Activated naive CD8-positive, alpha-beta T cell treated with anti-CD3 and anti-CD28 coated beads, Interleukin-2, amount 10 ng/mL, durations not matched to agents 7 days and 5 days (primary cell): ENCODE measurements at regions not wholly inside any gene's neighbourhood (a gene's known extent, or its start where the extent isn't known, plus 50 kb on each side); places are given as distances from the start of the nearest gene placed in this dataset.
"Not testable (repeated sequence)": the region's sequence is repeated elsewhere in the genome, so short reads cannot be mapped to it uniquely, and the experiment has no call there.

Source experiments
- ATAC-seq: fragments of 150-1000 bp; cut with Tn5 transposase; one replicate; pipeline ENCODE4 v1.10.0; 2021; ENCODE audit warnings: low read depth, moderate library complexity
- POLR2A ChIA-PET: fragments of 350-600 bp; sonication (Branson Sonifier 250); formaldehyde crosslinking; loops from one replicate; lab custom pipeline; 2021; ENCODE audit warnings: antibody characterized with exemption; lab: Charles Lee
- DNase-seq: peaks from one replicate; pipeline ENCODE4 v3.0.0; 2021
- H3K27ac Mint-ChIP-seq: one replicate; pipeline ENCODE4 v1.8.0; 2022; ENCODE audit warnings: mild to moderate bottlenecking, mixed read lengths
- H3K27me3 Mint-ChIP-seq: one replicate; pipeline ENCODE4 v1.8.0; 2022; ENCODE audit warnings: mild to moderate bottlenecking, moderate library complexity, mixed read lengths
- H3K36me3 Mint-ChIP-seq: one replicate; pipeline ENCODE4 v1.8.0; 2021; ENCODE audit warnings: mild to moderate bottlenecking, mixed read lengths
- H3K4me1 Mint-ChIP-seq: one replicate; pipeline ENCODE4 v1.8.0; 2021; ENCODE audit warnings: mixed read lengths
- H3K4me3 Mint-ChIP-seq: one replicate; pipeline ENCODE4 v1.8.0; 2022; ENCODE audit warnings: mild to moderate bottlenecking, moderate library complexity, mixed read lengths
- H3K9me3 Mint-ChIP-seq: one replicate; pipeline ENCODE4 v1.8.0; 2021; ENCODE audit warnings: mixed read lengths

GRCh38 chr5:34096033-34096432, 53.0 kb upstream of the C1QTNF3 start:
- H3K9me3 Mint-ChIP-seq, H3K36me3 Mint-ChIP-seq, H3K4me3 Mint-ChIP-seq, H3K4me1 Mint-ChIP-seq, H3K27me3 Mint-ChIP-seq, DNase-seq, ATAC-seq, POLR2A ChIA-PET, H3K27ac Mint-ChIP-seq: not testable (repeated sequence)

- POLR2A ChIA-PET, ATAC-seq, H3K27me3 Mint-ChIP-seq, DNase-seq, H3K4me3 Mint-ChIP-seq, H3K4me1 Mint-ChIP-seq, H3K9me3 Mint-ChIP-seq, H3K36me3 Mint-ChIP-seq, H3K27ac Mint-ChIP-seq: not testable (repeated sequence)
Observed at GRCh38 chr5:34099891-34100290, 56.9 kb upstream of the C1QTNF3 start.

GRCh38 chr5:34101567-34101966, 58.6 kb upstream of the C1QTNF3 start:
- DNase-seq, H3K4me1 Mint-ChIP-seq, H3K36me3 Mint-ChIP-seq, H3K27ac Mint-ChIP-seq, H3K9me3 Mint-ChIP-seq, POLR2A ChIA-PET, H3K4me3 Mint-ChIP-seq, ATAC-seq, H3K27me3 Mint-ChIP-seq: not testable (repeated sequence)

GRCh38 chr5:34108897-34109296, 65.9 kb upstream of the C1QTNF3 start:
- H3K4me3 Mint-ChIP-seq, H3K9me3 Mint-ChIP-seq, POLR2A ChIA-PET, DNase-seq, H3K27ac Mint-ChIP-seq, H3K27me3 Mint-ChIP-seq, H3K4me1 Mint-ChIP-seq, H3K36me3 Mint-ChIP-seq, ATAC-seq: not testable (repeated sequence)

GRCh38 chr5:34124280-34124679, 81.3 kb upstream of the C1QTNF3 start:
- DNase-seq, ATAC-seq, H3K9me3 Mint-ChIP-seq, H3K27me3 Mint-ChIP-seq, H3K4me1 Mint-ChIP-seq, POLR2A ChIA-PET, H3K4me3 Mint-ChIP-seq, H3K36me3 Mint-ChIP-seq, H3K27ac Mint-ChIP-seq: not testable (repeated sequence)

- H3K9me3 Mint-ChIP-seq, H3K36me3 Mint-ChIP-seq, H3K27me3 Mint-ChIP-seq, H3K4me3 Mint-ChIP-seq, DNase-seq, H3K4me1 Mint-ChIP-seq, ATAC-seq, H3K27ac Mint-ChIP-seq, POLR2A ChIA-PET: not testable (repeated sequence)
Observed at GRCh38 chr5:34125354-34125753, 82.3 kb upstream of the C1QTNF3 start.

GRCh38 chr5:34126741-34127140, 83.7 kb upstream of the C1QTNF3 start:
- H3K4me3 Mint-ChIP-seq, H3K36me3 Mint-ChIP-seq, H3K4me1 Mint-ChIP-seq, H3K27me3 Mint-ChIP-seq, POLR2A ChIA-PET, DNase-seq, H3K9me3 Mint-ChIP-seq, H3K27ac Mint-ChIP-seq, ATAC-seq: not testable (repeated sequence)

GRCh38 chr5:34127818-34128217, 84.8 kb upstream of the C1QTNF3 start:
- H3K27me3 Mint-ChIP-seq, ATAC-seq, POLR2A ChIA-PET, H3K4me3 Mint-ChIP-seq, H3K27ac Mint-ChIP-seq, H3K36me3 Mint-ChIP-seq, H3K9me3 Mint-ChIP-seq, H3K4me1 Mint-ChIP-seq, DNase-seq: not testable (repeated sequence)

- H3K9me3 Mint-ChIP-seq, H3K4me3 Mint-ChIP-seq, H3K27ac Mint-ChIP-seq, H3K36me3 Mint-ChIP-seq, ATAC-seq, DNase-seq, POLR2A ChIA-PET, H3K4me1 Mint-ChIP-seq, H3K27me3 Mint-ChIP-seq: not testable (repeated sequence)
Observed at GRCh38 chr5:34128890-34129289, 85.9 kb upstream of the C1QTNF3 start.

- ATAC-seq, H3K4me3 Mint-ChIP-seq, H3K9me3 Mint-ChIP-seq, H3K27ac Mint-ChIP-seq, POLR2A ChIA-PET, H3K36me3 Mint-ChIP-seq, DNase-seq, H3K4me1 Mint-ChIP-seq, H3K27me3 Mint-ChIP-seq: not testable (repeated sequence)
Observed at GRCh38 chr5:34154988-34155387, 112.0 kb upstream of the C1QTNF3 start.

- ATAC-seq, POLR2A ChIA-PET, H3K27ac Mint-ChIP-seq, H3K4me3 Mint-ChIP-seq, H3K36me3 Mint-ChIP-seq, H3K4me1 Mint-ChIP-seq, DNase-seq, H3K27me3 Mint-ChIP-seq, H3K9me3 Mint-ChIP-seq: not testable (repeated sequence)
Observed at GRCh38 chr5:34156703-34157414, 113.8 kb upstream of the C1QTNF3 start.

GRCh38 chr5:34160904-34161303, 117.9 kb upstream of the C1QTNF3 start:
- H3K4me1 Mint-ChIP-seq, H3K27ac Mint-ChIP-seq, POLR2A ChIA-PET, H3K9me3 Mint-ChIP-seq, H3K27me3 Mint-ChIP-seq, DNase-seq, ATAC-seq, H3K36me3 Mint-ChIP-seq, H3K4me3 Mint-ChIP-seq: not testable (repeated sequence)

GRCh38 chr5:34171398-34171797, 128.4 kb upstream of the C1QTNF3 start:
- H3K4me1 Mint-ChIP-seq, DNase-seq, H3K9me3 Mint-ChIP-seq, ATAC-seq, H3K27me3 Mint-ChIP-seq, H3K27ac Mint-ChIP-seq, H3K4me3 Mint-ChIP-seq, POLR2A ChIA-PET: not testable (repeated sequence)
- peaks cover 16% of the 10 kb centered on the region for H3K36me3 Mint-ChIP-seq

- peak; percentile 59 for DNase-seq
- peak overlapping the region; percentile 17 for H3K27ac Mint-ChIP-seq
- H3K9me3 Mint-ChIP-seq, H3K4me3 Mint-ChIP-seq, H3K27me3 Mint-ChIP-seq, ATAC-seq, POLR2A ChIA-PET, H3K4me1 Mint-ChIP-seq: not testable (repeated sequence)
- peaks cover 12% of the 10 kb centered on the region for H3K36me3 Mint-ChIP-seq
Observed at GRCh38 chr5:34179453-34180190, 136.6 kb upstream of the C1QTNF3 start.
